Colonic mucosa (tissue), 4 donors: ENCODE measurements at regions not wholly inside any gene's neighbourhood (a gene's known extent, or its start where the extent isn't known, plus 50 kb on each side); places are given as distances from the start of the nearest gene placed in this dataset.

ENCODE experiments used
- DNase-seq: peaks from one replicate; pipeline ENCODE4 v3.0.0-alpha.2; 2020
- H3K27ac ChIP-seq: fragments of 200-600 bp; one replicate; pipeline ENCODE4 v1.8.0; 2021
- H3K27me3 ChIP-seq: fragments of 200-600 bp; one replicate; pipeline ENCODE4 v1.8.0; 2021
- H3K36me3 ChIP-seq: fragments of 200-600 bp; one replicate; pipeline ENCODE4 v1.8.0; 2021
- H3K4me1 ChIP-seq: fragments of 200-600 bp; one replicate; pipeline ENCODE4 v1.8.0; 2021; ENCODE audit warnings: mild to moderate bottlenecking
- H3K4me3 ChIP-seq: fragments of 200-600 bp; one replicate; pipeline ENCODE4 v1.8.0; 2021
- H3K9ac ChIP-seq, 2 donors: one replicate each; pipeline ENCODE4 v1.7.0; 2013; ENCODE audit warnings: control low read depth in 2 of 2, low read depth in 2 of 2, low read length in 2 of 2
- H3K9me3 ChIP-seq: fragments of 200-600 bp; one replicate; pipeline ENCODE4 v1.8.0; 2021
- CTCF ChIP-seq: fragments of 200-600 bp; IDR thresholded peaks from one replicate; pipeline ENCODE4 v1.8.0; 2022; ENCODE audit warnings: antibody characterized with exemption, mild to moderate bottlenecking
- intact Hi-C: fragments of 100-400 bp; cut with DNase I; formaldehyde crosslinking; loops from one replicate; pipeline ENCODE4 v1.14.1; 2022
- donor health status: healthy.
- donor health status: DM: no; HTN: no; CAD: no.
- donor health status: DM: no; HTN: no; CAD: no.

- Histone ChIP-seq H3K36me3 (no peaks in the 10 kb centered on the region), H3K4me1 (no peaks in the 10 kb centered on the region), H3K9ac (no peak overlapping the region), H3K27me3 (no peaks in the 10 kb centered on the region), H3K9me3 (no peaks in the 10 kb centered on the region), H3K4me3 (no peak overlapping the region), H3K27ac (no peak overlapping the region)
- intact Hi-C loops = no loop called here
- no peak for DNase-seq
- TF ChIP-seq CTCF = no peak
Measured at GRCh38 chr5:164253764-164254163, 748.3 kb downstream of the MAT2B start.

- no peak for DNase-seq
- H3K27me3 ChIP-seq = no peaks in the 10 kb centered on the region
- TF ChIP-seq CTCF = no peak
- no peak overlapping the region for H3K27ac ChIP-seq
- H3K4me1 ChIP-seq = no peaks in the 10 kb centered on the region
- intact Hi-C loops = no loop called here
- H3K36me3 ChIP-seq = no peaks in the 10 kb centered on the region
- no peaks in the 10 kb centered on the region for H3K9me3 ChIP-seq
- H3K9ac ChIP-seq = no peak overlapping the region
- no peak overlapping the region for H3K4me3 ChIP-seq
Measured at GRCh38 chr5:164255598-164256213, 750.3 kb downstream of the MAT2B start.

GRCh38 chr5:164256351-164256750 lies 750.9 kb downstream of the MAT2B start:
- DNase-seq = no peak
- Histone ChIP-seq H3K9ac (no peak overlapping the region), H3K4me1 (no peaks in the 10 kb centered on the region), H3K36me3 (no peaks in the 10 kb centered on the region), H3K27ac (no peak overlapping the region), H3K4me3 (no peak overlapping the region), H3K27me3 (no peaks in the 10 kb centered on the region), H3K9me3 (no peaks in the 10 kb centered on the region)
- TF ChIP-seq CTCF = no peak
- intact Hi-C loops = no loop called here

GRCh38 chr5:164256954-164257353 lies 751.5 kb downstream of the MAT2B start:
- H3K9ac ChIP-seq = no peak overlapping the region
- DNase-seq = no peak
- H3K4me1 ChIP-seq = no peaks in the 10 kb centered on the region
- TF ChIP-seq CTCF = no peak
- H3K36me3 ChIP-seq = no peaks in the 10 kb centered on the region
- intact Hi-C loops = no loop called here
- H3K4me3 ChIP-seq = no peak overlapping the region
- H3K9me3 ChIP-seq = no peaks in the 10 kb centered on the region
- H3K27ac ChIP-seq = no peak overlapping the region
- H3K27me3 ChIP-seq = no peaks in the 10 kb centered on the region

- Histone ChIP-seq H3K4me3 (no peak overlapping the region), H3K36me3 (no peaks in the 10 kb centered on the region), H3K4me1 (no peaks in the 10 kb centered on the region), H3K9ac (no peak overlapping the region), H3K9me3 (no peaks in the 10 kb centered on the region), H3K27me3 (no peaks in the 10 kb centered on the region), H3K27ac (no peak overlapping the region)
- intact Hi-C loops = no loop called here
- TF ChIP-seq CTCF = no peak
- no peak for DNase-seq
Measured at GRCh38 chr5:164265566-164265965, 760.1 kb downstream of the MAT2B start.
